Lower leg skin (tissue), 4 donors: ENCODE measurements at regions not wholly inside any gene's neighbourhood (a gene's known extent, or its start where the extent isn't known, plus 50 kb on each side); places are given as distances from the start of the nearest gene placed in this dataset.
A peak's percentile ranks its signal among the peaks of the same experiment; 100 is the strongest.
"Not testable (repeated sequence)": the region's sequence is repeated elsewhere in the genome, so short reads cannot be mapped to it uniquely, and the experiment has no call there.

Experiments
- DNase-seq, 2 donors: peaks; one replicate each; pipeline ENCODE4 v3.0.0-alpha.2; 2019; ENCODE audit warnings: low spot score in 2 of 2
- H3K4me3 ChIP-seq: fragments of 200-600 bp; sonication (generic); 2 replicates; pipeline ENCODE4 v1.5.1; 2017; ENCODE audit warnings: mild to moderate bottlenecking, low read depth; ENCODE audit not compliant: poor library complexity, severe bottlenecking
- CTCF ChIP-seq, 3 donors: fragments of 450-650 bp; IDR thresholded peaks; one replicate each; pipeline ENCODE4 v1.5.1; 2016; ENCODE audit warnings: antibody characterized with exemption in 3 of 3, mild to moderate bottlenecking in 3 of 3, moderate library complexity in 2 of 3
- POLR2A ChIP-seq, 2 donors: fragments of 450-650 bp; IDR thresholded peaks; one replicate each; pipeline ENCODE4 v1.6.1; 2016 to 2017; ENCODE audit warnings: antibody characterized with exemption in 2 of 2, mild to moderate bottlenecking in 1 of 2, moderate library complexity in 1 of 2
- WGBS, 2 donors: methylation state at CpG; one replicate each; pipeline ENCODE4 v1.1.5; 2018; 5-methylcytosine and 5-hydroxymethylcytosine counted together
- intact Hi-C: fragments of 100-400 bp; cut with DNase I; formaldehyde crosslinking; loops from one replicate; pipeline ENCODE4 v1.15.0; 2023; ENCODE audit warnings: low total_unique reads

- intact Hi-C loops, result no loop called here
- 62 to 66% methylated on average over 5 of the region's 5 CpGs for WGBS, 2 donors
- no peak for TF ChIP-seq POLR2A (IDR thresholded peaks at IDR 0.05)
- no peak for TF ChIP-seq CTCF (IDR thresholded peaks at IDR 0.05)
- H3K4me3 ChIP-seq, result no peak overlapping the region
- DNase-seq, result no peak
These were observed 175.0 kb upstream of the TMEM45B start for GRCh38 chr11:129640671-129641070.

GRCh38 chr11:129643031-129643721, 172.5 kb upstream of the TMEM45B start:
- intact Hi-C loops, result no loop called here

GRCh38 chr11:129644326-129644725, 171.3 kb upstream of the TMEM45B start:
- WGBS, 2 donors, result 68% methylated on average over 3 of the region's 3 CpGs

More at GRCh38 chr11:129643031-129643721, 172.5 kb upstream of the TMEM45B start:
- TF ChIP-seq POLR2A (IDR thresholded peaks at IDR 0.05) (no peak), CTCF (IDR thresholded peaks at IDR 0.05) (no peak)
- 36 to 58% methylated on average over 6 of the region's 6 CpGs for WGBS, 2 donors
- DNase-seq, result peak in 1 of 2 donors; percentile 60
- H3K4me3 ChIP-seq, result no peak overlapping the region

GRCh38 chr11:129645943-129646342, 169.7 kb upstream of the TMEM45B start:
- no peak overlapping the region for H3K4me3 ChIP-seq
- no peak for DNase-seq
- intact Hi-C loops, result no loop called here
- TF ChIP-seq POLR2A (IDR thresholded peaks at IDR 0.05) (no peak), CTCF (IDR thresholded peaks at IDR 0.05) (no peak)
- 68 to 80% methylated on average over 1 of the region's 1 CpG for WGBS, 2 donors

More at GRCh38 chr11:129644326-129644725, 171.3 kb upstream of the TMEM45B start:
- intact Hi-C loops, result no loop called here
- H3K4me3 ChIP-seq, result no peak overlapping the region
- TF ChIP-seq POLR2A (IDR thresholded peaks at IDR 0.05) (no peak), CTCF (IDR thresholded peaks at IDR 0.05) (no peak)
- DNase-seq, result no peak

GRCh38 chr11:129650044-129650443, 165.6 kb upstream of the TMEM45B start:
- H3K4me3 ChIP-seq, intact Hi-C loops, DNase-seq: not testable (repeated sequence)
- WGBS, 2 donors, result 94 to 98% methylated on average over 4 of the region's 4 CpGs

GRCh38 chr11:129652835-129653234, 162.8 kb upstream of the TMEM45B start:
- WGBS, 2 donors, result 57 to 59% methylated on average over 1 of the region's 1 CpG
- intact Hi-C loops, result no loop called here
- TF ChIP-seq CTCF (IDR thresholded peaks at IDR 0.05) (no peak), POLR2A (IDR thresholded peaks at IDR 0.05) (no peak)
- no peak overlapping the region for H3K4me3 ChIP-seq
- DNase-seq, result no peak
